Spleen (tissue), 11 donors: ENCODE measurements at regions not wholly inside any gene's neighbourhood (a gene's known extent, or its start where the extent isn't known, plus 50 kb on each side); places are given as distances from the start of the nearest gene placed in this dataset.
"Not testable (repeated sequence)": the region's sequence is repeated elsewhere in the genome, so short reads cannot be mapped to it uniquely, and the experiment has no call there.

Experiments used
- DNase-seq: peaks from one replicate; pipeline ENCODE4 v3.0.0-alpha.2; 2020
- H3K27ac ChIP-seq, 8 donors: fragments of 200-600 bp; sonication (generic) in 7 of 8; 1 replicate in 4 of 8; 2 replicates in 4 of 8; pipeline versions ENCODE4 v1.5.0 to v1.8.0; 2016 to 2021; ENCODE audit warnings: inconsistent platforms in 4 of 8, mild to moderate bottlenecking in 4 of 8, moderate library complexity in 1 of 8
- H3K27me3 ChIP-seq, 7 donors: fragments of 200-600 bp; sonication (generic) in 6 of 7; replicated peaks in 1 of 7; 1 replicate in 4 of 7; 2 replicates in 3 of 7; pipeline versions ENCODE4 v1.5.0 to v1.8.0; 2016 to 2021; ENCODE audit warnings: inconsistent platforms in 3 of 7, mild to moderate bottlenecking in 1 of 7
- H3K36me3 ChIP-seq, 6 donors: fragments of 200-600 bp; sonication (generic) in 5 of 6; 1 replicate in 4 of 6; 2 replicates in 2 of 6; pipeline versions ENCODE4 v1.5.0 to v1.8.0; 2016 to 2021; ENCODE audit warnings: inconsistent platforms in 2 of 6
- H3K4me1 ChIP-seq, 6 donors: fragments of 200-600 bp; sonication (generic) in 5 of 6; 1 replicate in 3 of 6; 2 replicates in 3 of 6; pipeline versions ENCODE4 v1.5.0 to v1.8.0; 2016 to 2021; ENCODE audit warnings: inconsistent platforms in 3 of 6
- H3K4me3 ChIP-seq, 8 donors: fragments of 200-600 bp; sonication (generic) in 7 of 8; 1 replicate in 4 of 8; 2 replicates in 4 of 8; pipeline versions ENCODE4 v1.5.0 to v1.8.0; 2016 to 2021; ENCODE audit warnings: inconsistent platforms in 4 of 8, mild to moderate bottlenecking in 4 of 8, moderate library complexity in 2 of 8
- H3K9me3 ChIP-seq, 8 donors: fragments of 200-600 bp; sonication (generic) in 7 of 8; 1 replicate in 4 of 8; 2 replicates in 4 of 8; pipeline versions ENCODE4 v1.5.0 to v1.8.0; 2016 to 2021; ENCODE audit warnings: inconsistent platforms in 4 of 8
- WGBS, 5 donors: extraction: QIAGEN DNeasy Blood & Tissue Kit in 3 of 5; methylation state at CpG; one replicate each; pipeline versions ENCODE4 v1.1.5 to v1.1.7; 2013 to 2018; 5-methylcytosine and 5-hydroxymethylcytosine counted together
- intact Hi-C: fragments of 100-400 bp; cut with DNase I; formaldehyde crosslinking; loops from one replicate; pipeline ENCODE4 v1.15.0; 2023; ENCODE audit warnings: low total_unique reads
- donor health status: healthy with polysubstance abuse.
- donor health status: DM: no; HTN: no; CAD: no; lungs with moderate emphysema.
- donor health status: DM: no; HTN: no; CAD: no.
- donor health status: Bipolar disorder and iron deficiency.
- donor health status: healthy.
- donor health status: DM: no; HTN: no; CAD: no.
- donor health status: DM: yes; HTN: yes; CAD: no.

GRCh38 chr6:26766203-26766902 lies 106.8 kb upstream of the ZNF322 start:
- H3K9me3 ChIP-seq, intact Hi-C loops, H3K4me1 ChIP-seq, H3K27ac ChIP-seq, H3K27me3 ChIP-seq, H3K4me3 ChIP-seq, H3K36me3 ChIP-seq, DNase-seq: not testable (repeated sequence)
- WGBS, 5 donors: no CpG with 5 or more reads among the region's 36 CpGs

- no CpG with 5 or more reads among the region's 31 CpGs for WGBS, 5 donors
- H3K27me3 ChIP-seq, H3K4me3 ChIP-seq, intact Hi-C loops, H3K9me3 ChIP-seq, H3K4me1 ChIP-seq, H3K27ac ChIP-seq, H3K36me3 ChIP-seq, DNase-seq: not testable (repeated sequence)
Observed at GRCh38 chr6:26770941-26771666, 111.6 kb upstream of the ZNF322 start.

GRCh38 chr6:26773414-26773813 lies 113.9 kb upstream of the ZNF322 start:
- DNase-seq, intact Hi-C loops, H3K27ac ChIP-seq, H3K9me3 ChIP-seq, H3K27me3 ChIP-seq, H3K36me3 ChIP-seq, H3K4me3 ChIP-seq, H3K4me1 ChIP-seq: not testable (repeated sequence)
- WGBS, 5 donors: no CpG with 5 or more reads among the region's 12 CpGs

GRCh38 chr6:26780563-26780962 lies 121.0 kb upstream of the ZNF322 start:
- H3K27me3 ChIP-seq, DNase-seq, H3K9me3 ChIP-seq, H3K4me1 ChIP-seq, H3K4me3 ChIP-seq, intact Hi-C loops, H3K36me3 ChIP-seq, H3K27ac ChIP-seq: not testable (repeated sequence)
- no CpG with 5 or more reads among the region's 21 CpGs for WGBS, 5 donors

GRCh38 chr6:26795474-26796307 lies 136.1 kb upstream of the ZNF322 start:
- WGBS, 5 donors: no CpG with 5 or more reads among the region's 10 CpGs
- H3K4me1 ChIP-seq, intact Hi-C loops, H3K27ac ChIP-seq, H3K36me3 ChIP-seq, H3K27me3 ChIP-seq, H3K4me3 ChIP-seq, H3K9me3 ChIP-seq, DNase-seq: not testable (repeated sequence)

GRCh38 chr6:26799903-26800633 lies 140.5 kb upstream of the ZNF322 start:
- H3K4me3 ChIP-seq, H3K4me1 ChIP-seq, DNase-seq, H3K27ac ChIP-seq, H3K9me3 ChIP-seq, H3K36me3 ChIP-seq, intact Hi-C loops, H3K27me3 ChIP-seq: not testable (repeated sequence)
- no CpG with 5 or more reads among the region's 17 CpGs for WGBS, 5 donors

- intact Hi-C loops, H3K9me3 ChIP-seq, H3K4me1 ChIP-seq, H3K27me3 ChIP-seq, H3K4me3 ChIP-seq, H3K36me3 ChIP-seq, H3K27ac ChIP-seq, DNase-seq: not testable (repeated sequence)
- WGBS, 5 donors: no CpG with 5 or more reads among the region's 16 CpGs
Observed at GRCh38 chr6:26803762-26804161, 144.2 kb upstream of the ZNF322 start.

- H3K4me3 ChIP-seq, H3K27ac ChIP-seq, DNase-seq, H3K36me3 ChIP-seq, H3K27me3 ChIP-seq, H3K9me3 ChIP-seq, H3K4me1 ChIP-seq, intact Hi-C loops: not testable (repeated sequence)
- no CpG with 5 or more reads among the region's 36 CpGs for WGBS, 5 donors
Observed at GRCh38 chr6:26811486-26812116, 152.1 kb upstream of the ZNF322 start.

GRCh38 chr6:26818640-26819225 lies 159.2 kb upstream of the ZNF322 start:
- WGBS, 5 donors: no CpG with 5 or more reads among the region's 5 CpGs
- H3K4me1 ChIP-seq, intact Hi-C loops, H3K27me3 ChIP-seq, H3K27ac ChIP-seq, DNase-seq, H3K9me3 ChIP-seq, H3K36me3 ChIP-seq, H3K4me3 ChIP-seq: not testable (repeated sequence)

- WGBS, 5 donors: no CpG with 5 or more reads among the region's 4 CpGs
- H3K27ac ChIP-seq, H3K9me3 ChIP-seq, H3K4me3 ChIP-seq, intact Hi-C loops, H3K27me3 ChIP-seq, H3K4me1 ChIP-seq, H3K36me3 ChIP-seq, DNase-seq: not testable (repeated sequence)
Observed at GRCh38 chr6:26827965-26828364, 168.4 kb upstream of the ZNF322 start.
